ENCODE measurements at regions not wholly inside any gene's neighbourhood (a gene's known extent, or its start where the extent isn't known, plus 50 kb on each side); places are given as distances from the start of the nearest gene placed in this dataset.

DNA sequence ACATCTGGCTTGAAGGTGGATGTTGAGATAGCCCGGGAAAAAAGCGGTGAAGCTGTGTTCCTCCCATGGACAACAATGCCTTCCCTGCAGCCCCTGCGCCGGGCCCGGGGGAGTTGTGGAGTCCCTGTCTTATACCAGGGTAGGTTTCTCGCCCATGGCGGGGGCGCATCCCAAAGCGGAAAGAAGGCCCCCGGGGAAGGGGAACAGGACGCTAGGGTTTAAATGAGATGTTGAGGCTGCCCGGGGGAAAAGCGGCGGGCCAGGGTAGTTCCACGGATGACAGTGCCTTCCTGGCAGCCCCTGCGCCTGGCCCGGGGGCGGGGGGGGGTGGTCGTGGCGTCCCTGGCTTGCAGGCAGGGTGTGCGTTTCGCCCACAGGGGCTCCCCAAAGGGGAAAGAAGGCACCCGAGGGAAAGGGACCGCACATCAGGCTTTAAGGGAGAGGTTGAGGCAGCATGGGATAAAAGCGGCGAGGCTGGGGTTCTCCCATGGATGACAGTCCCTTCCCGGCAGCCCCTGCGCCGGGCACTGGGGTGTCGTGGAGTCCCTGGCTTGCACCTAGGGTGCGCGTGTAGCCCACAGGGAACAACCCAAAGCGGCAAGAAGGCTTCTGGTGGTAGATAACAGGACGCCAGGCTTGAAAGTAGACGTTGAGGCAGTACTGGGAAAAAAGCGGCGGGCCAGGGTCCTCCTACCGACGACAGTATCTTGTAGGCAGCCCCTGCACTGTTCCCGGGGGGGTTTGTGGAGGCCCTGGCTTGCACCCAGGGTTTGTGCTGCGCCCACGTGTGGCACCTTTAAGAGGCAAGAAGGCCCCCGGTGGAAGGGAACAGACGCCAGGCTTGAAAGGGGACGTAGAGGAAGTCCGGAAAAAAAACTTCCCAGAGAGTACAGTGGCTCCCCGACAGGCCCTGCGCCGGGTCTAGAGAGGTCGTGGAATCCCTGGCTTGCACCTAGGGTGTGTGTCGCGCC lies 160.8 kb upstream of the ALG10B start:
- Histone ChIP-seq H3T11ph (ENCODE audit: low read length) (no peak overlapping the region), H2AFZ (ENCODE audit: low read length) (no peak overlapping the region), H3K14ac (ENCODE audit: insufficient read depth, low read length) (no peak overlapping the region), H3K56ac (ENCODE audit: insufficient read length, low read depth, low read length) (no peak overlapping the region), H3K4me1 (ENCODE audit: insufficient read depth, low read length) (no peaks in the 10 kb centered on the region), H3K23me2 (ENCODE audit: insufficient read length, low read depth, low read length, poor library complexity, severe bottlenecking) (no peaks in the 10 kb centered on the region), H4K5ac (ENCODE audit: insufficient read length, low read depth, low read length) (no peak overlapping the region), H2BK20ac (ENCODE audit: low read depth, low read length, poor library complexity, severe bottlenecking) (no peak overlapping the region), H2BK5ac (ENCODE audit: insufficient read length, low read length) (no peak overlapping the region), H3K23ac (ENCODE audit: insufficient read length, low read depth, low read length) (no peak overlapping the region), H2BK12ac (ENCODE audit: insufficient read length, low read depth, low read length) (no peak overlapping the region), H3K27me3 (ENCODE audit: insufficient read depth, low read length) (no peaks in the 10 kb centered on the region), H3K18ac (ENCODE audit: insufficient read length, low read depth, low read length) (no peak overlapping the region), H3K79me2 (ENCODE audit: insufficient read depth, low read length) (no peaks in the 10 kb centered on the region), H4K20me1 (ENCODE audit: control insufficient read depth, insufficient read depth, insufficient read length) (no peaks in the 10 kb centered on the region), H3K4me2 (ENCODE audit: insufficient read depth, insufficient read length, low read length) (no peak overlapping the region), H3K9ac (ENCODE audit: extremely low read depth, insufficient read length, low read length) (no peak overlapping the region), H2AK5ac (ENCODE audit: insufficient read length, low read length) (no peak overlapping the region), H4K91ac (ENCODE audit: insufficient read length, low read depth, low read length) (no peak overlapping the region), H4K8ac (replicated peaks; ENCODE audit: insufficient read length, low read depth, low read length) (no peak overlapping the region), H2BK15ac (ENCODE audit: low read depth, low read length) (no peak overlapping the region), H2BK120ac (ENCODE audit: low read depth, low read length, poor library complexity, severe bottlenecking) (no peak overlapping the region), H3K27ac (ENCODE audit: insufficient read length, low read depth, low read length) (no peak overlapping the region), H3K79me1 (ENCODE audit: insufficient read depth, low read depth, low read length, poor library complexity, severe bottlenecking) (no peaks in the 10 kb centered on the region), H3K4ac (ENCODE audit: low read depth, low read length) (no peak overlapping the region), H3K9me3 (ENCODE audit: control insufficient read depth, low read depth, low read length) (peaks cover 96% of the 10 kb centered on the region)
- no CpG with 5 or more reads among the region's 52 CpGs for WGBS (ENCODE audit: extremely low coverage, insufficient read length, low lambda C conversion rate)
- peaks cover 6 to 15% (median 13%) of the 10 kb centered on the region in 3 experiments; a peak in 6 of 7 replicates for H3K36me3 Mint-ChIP-seq (ENCODE audit: insufficient read depth in 1 of 3, low read depth in 3 of 3)
- no peak overlapping the region for H3K4me3 Mint-ChIP-seq
- no peaks in the 10 kb centered on the region for H3K4me1 Mint-ChIP-seq
- H3K27me3 Mint-ChIP-seq (ENCODE audit: low read depth): peaks cover 6% of the 10 kb centered on the region
- H3K9me3 Mint-ChIP-seq: peaks cover 97 to 99% of the 10 kb centered on the region in 2 experiments
- DNase-seq: no peak
- H3K27ac Mint-ChIP-seq: no peak overlapping the region
- TF ChIP-seq, protein P1, sequence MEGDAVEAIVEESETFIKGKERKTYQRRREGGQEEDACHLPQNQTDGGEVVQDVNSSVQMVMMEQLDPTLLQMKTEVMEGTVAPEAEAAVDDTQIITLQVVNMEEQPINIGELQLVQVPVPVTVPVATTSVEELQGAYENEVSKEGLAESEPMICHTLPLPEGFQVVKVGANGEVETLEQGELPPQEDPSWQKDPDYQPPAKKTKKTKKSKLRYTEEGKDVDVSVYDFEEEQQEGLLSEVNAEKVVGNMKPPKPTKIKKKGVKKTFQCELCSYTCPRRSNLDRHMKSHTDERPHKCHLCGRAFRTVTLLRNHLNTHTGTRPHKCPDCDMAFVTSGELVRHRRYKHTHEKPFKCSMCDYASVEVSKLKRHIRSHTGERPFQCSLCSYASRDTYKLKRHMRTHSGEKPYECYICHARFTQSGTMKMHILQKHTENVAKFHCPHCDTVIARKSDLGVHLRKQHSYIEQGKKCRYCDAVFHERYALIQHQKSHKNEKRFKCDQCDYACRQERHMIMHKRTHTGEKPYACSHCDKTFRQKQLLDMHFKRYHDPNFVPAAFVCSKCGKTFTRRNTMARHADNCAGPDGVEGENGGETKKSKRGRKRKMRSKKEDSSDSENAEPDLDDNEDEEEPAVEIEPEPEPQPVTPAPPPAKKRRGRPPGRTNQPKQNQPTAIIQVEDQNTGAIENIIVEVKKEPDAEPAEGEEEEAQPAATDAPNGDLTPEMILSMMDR (conservative IDR thresholded peaks at IDR 0.05): no peak
